ENCODE measurements at regions not wholly inside any gene's neighbourhood (a gene's known extent, or its start where the extent isn't known, plus 50 kb on each side); places are given as distances from the start of the nearest gene placed in this dataset.

GRCh38 chr5:6902094-6902493, 188.9 kb downstream of the TENT4A start:
- Histone ChIP-seq H3K4me2 (ENCODE audit: low read length) (no peak overlapping the region), H3K9me2 (replicated peaks; ENCODE audit: control insufficient read depth, low read length) (no peaks in the 10 kb centered on the region), H3K79me2 (ENCODE audit: control insufficient read depth, low read length) (no peaks in the 10 kb centered on the region), H3K27me3 (ENCODE audit: control insufficient read depth, low read length) (no peaks in the 10 kb centered on the region), H4K20me1 (ENCODE audit: control insufficient read depth, insufficient read depth, low read depth, low read length) (no peaks in the 10 kb centered on the region), H3K4me1 (ENCODE audit: control insufficient read depth, low read length) (no peaks in the 10 kb centered on the region), H3K36me3 (ENCODE audit: control insufficient read depth, low read length) (no peaks in the 10 kb centered on the region), H3K4me3 (ENCODE audit: low read length) (no peak overlapping the region), H3K9me3 (ENCODE audit: control insufficient read depth, insufficient read depth, low read length) (no peaks in the 10 kb centered on the region), H3F3A (ENCODE audit: control insufficient read depth, insufficient read depth) (no peaks in the 10 kb centered on the region), H3K27ac (ENCODE audit: low read depth, low read length) (no peak overlapping the region)
- TF ChIP-seq CTCF (IDR thresholded peaks at IDR 0.05; ENCODE audit: low read depth, low read length, poor library complexity, severe bottlenecking) (no peak), EZH2phosphoT487 (IDR thresholded peaks at IDR 0.05; ENCODE audit: borderline replicate concordance, low read length) (no peak)

- Histone ChIP-seq H3K27me3 (ENCODE audit: control insufficient read depth, low read length) (no peaks in the 10 kb centered on the region), H3F3A (ENCODE audit: control insufficient read depth, insufficient read depth) (no peaks in the 10 kb centered on the region), H3K36me3 (ENCODE audit: control insufficient read depth, low read length) (no peaks in the 10 kb centered on the region), H3K27ac (ENCODE audit: low read depth, low read length) (no peak overlapping the region), H3K9me3 (ENCODE audit: control insufficient read depth, insufficient read depth, low read length) (no peaks in the 10 kb centered on the region), H3K9me2 (replicated peaks; ENCODE audit: control insufficient read depth, low read length) (no peaks in the 10 kb centered on the region), H4K20me1 (ENCODE audit: control insufficient read depth, insufficient read depth, low read depth, low read length) (no peaks in the 10 kb centered on the region), H3K4me1 (ENCODE audit: control insufficient read depth, low read length) (no peaks in the 10 kb centered on the region), H3K4me3 (ENCODE audit: low read length) (no peak overlapping the region), H3K79me2 (ENCODE audit: control insufficient read depth, low read length) (no peaks in the 10 kb centered on the region), H3K4me2 (ENCODE audit: low read length) (no peak overlapping the region)
- TF ChIP-seq EZH2phosphoT487 (IDR thresholded peaks at IDR 0.05; ENCODE audit: borderline replicate concordance, low read length): no peak
- no peak for TF ChIP-seq CTCF (IDR thresholded peaks at IDR 0.05; ENCODE audit: low read depth, low read length, poor library complexity, severe bottlenecking)
Observed at GRCh38 chr5:6902597-6902996, 189.4 kb downstream of the TENT4A start.

- H3K4me3 ChIP-seq (ENCODE audit: low read length): no peak overlapping the region
- H3K27me3 ChIP-seq (ENCODE audit: control insufficient read depth, low read length): no peaks in the 10 kb centered on the region
- H3K79me2 ChIP-seq (ENCODE audit: control insufficient read depth, low read length): no peaks in the 10 kb centered on the region
- no peaks in the 10 kb centered on the region for H3K36me3 ChIP-seq (ENCODE audit: control insufficient read depth, low read length)
- no peaks in the 10 kb centered on the region for H3F3A ChIP-seq (ENCODE audit: control insufficient read depth, insufficient read depth)
- no peak for TF ChIP-seq CTCF (IDR thresholded peaks at IDR 0.05; ENCODE audit: low read depth, low read length, poor library complexity, severe bottlenecking)
- no peak for TF ChIP-seq EZH2phosphoT487 (IDR thresholded peaks at IDR 0.05; ENCODE audit: borderline replicate concordance, low read length)
- H3K4me1 ChIP-seq (ENCODE audit: control insufficient read depth, low read length): no peaks in the 10 kb centered on the region
- no peak overlapping the region for H3K27ac ChIP-seq (ENCODE audit: low read depth, low read length)
- no peak overlapping the region for H3K4me2 ChIP-seq (ENCODE audit: low read length)
- H3K9me3 ChIP-seq (ENCODE audit: control insufficient read depth, insufficient read depth, low read length): no peaks in the 10 kb centered on the region
- no peaks in the 10 kb centered on the region for H3K9me2 ChIP-seq (replicated peaks; ENCODE audit: control insufficient read depth, low read length)
- H4K20me1 ChIP-seq (ENCODE audit: control insufficient read depth, insufficient read depth, low read depth, low read length): no peaks in the 10 kb centered on the region
Observed at GRCh38 chr5:6903934-6904333, 190.7 kb downstream of the TENT4A start.

GRCh38 chr5:6904860-6905259, 191.6 kb downstream of the TENT4A start:
- no peaks in the 10 kb centered on the region for H3K4me1 ChIP-seq (ENCODE audit: control insufficient read depth, low read length)
- H3K79me2 ChIP-seq (ENCODE audit: control insufficient read depth, low read length): no peaks in the 10 kb centered on the region
- no peaks in the 10 kb centered on the region for H3K36me3 ChIP-seq (ENCODE audit: control insufficient read depth, low read length)
- H4K20me1 ChIP-seq (ENCODE audit: control insufficient read depth, insufficient read depth, low read depth, low read length): no peaks in the 10 kb centered on the region
- TF ChIP-seq EZH2phosphoT487 (IDR thresholded peaks at IDR 0.05; ENCODE audit: borderline replicate concordance, low read length) (no peak), CTCF (IDR thresholded peaks at IDR 0.05; ENCODE audit: low read depth, low read length, poor library complexity, severe bottlenecking) (no peak)
- H3K9me3 ChIP-seq (ENCODE audit: control insufficient read depth, insufficient read depth, low read length): no peaks in the 10 kb centered on the region
- no peak overlapping the region for H3K4me2 ChIP-seq (ENCODE audit: low read length)
- no peaks in the 10 kb centered on the region for H3K27me3 ChIP-seq (ENCODE audit: control insufficient read depth, low read length)
- H3K27ac ChIP-seq (ENCODE audit: low read depth, low read length): no peak overlapping the region
- H3F3A ChIP-seq (ENCODE audit: control insufficient read depth, insufficient read depth): no peaks in the 10 kb centered on the region
- no peaks in the 10 kb centered on the region for H3K9me2 ChIP-seq (replicated peaks; ENCODE audit: control insufficient read depth, low read length)
- no peak overlapping the region for H3K4me3 ChIP-seq (ENCODE audit: low read length)
